HepG2 (cell line): ENCODE measurements at regions not wholly inside any gene's neighbourhood (a gene's known extent, or its start where the extent isn't known, plus 50 kb on each side); places are given as distances from the start of the nearest gene placed in this dataset.

Experiments used
- BHLHE40 ChIP-seq: IDR thresholded peaks from 2 replicates; pipeline ENCODE4 v1.6.1; 2011; ENCODE audit warnings: low read length, improper control_type of control experiment
- HMGXB3 ChIP-seq: sonication (generic); formaldehyde crosslinking; IDR thresholded peaks from 2 replicates; pipeline ENCODE4 v1.4.0; 2020; ENCODE audit warnings: missing genetic modification reagents, borderline replicate concordance
- ISL2 ChIP-seq: sonication (generic); formaldehyde crosslinking; IDR thresholded peaks from 2 replicates; pipeline ENCODE4 v1.5.0; 2020; ENCODE audit warnings: missing genetic modification reagents
- RORA ChIP-seq: sonication (generic); formaldehyde crosslinking; IDR thresholded peaks from 2 replicates; pipeline ENCODE4 v1.5.0; 2020; ENCODE audit warnings: mild to moderate bottlenecking, missing genetic modification reagents, moderate library complexity
- TEF ChIP-seq: sonication (generic); formaldehyde crosslinking; IDR thresholded peaks from 2 replicates; pipeline ENCODE4 v1.5.0; 2020; ENCODE audit warnings: missing genetic modification reagents
- TGIF2 ChIP-seq: IDR thresholded peaks from 2 replicates; pipeline ENCODE4 v1.6.1; 2016; ENCODE audit warnings: control low read depth, missing compliant biosample characterization
- ZFP36L1 ChIP-seq: sonication (generic); formaldehyde crosslinking; IDR thresholded peaks from 2 replicates; pipeline ENCODE4 v1.8.0; 2022; ENCODE audit warnings: mild to moderate bottlenecking, missing genetic modification reagents, moderate library complexity
- ZNF557 ChIP-seq: sonication (generic); formaldehyde crosslinking; IDR thresholded peaks from 2 replicates; pipeline ENCODE4 v1.4.0; 2020; ENCODE audit warnings: missing genetic modification reagents
- ZNF564 ChIP-seq: sonication (generic); formaldehyde crosslinking; IDR thresholded peaks from 2 replicates; pipeline ENCODE4 v1.8.1; 2023; ENCODE audit warnings: mild to moderate bottlenecking, missing genetic modification reagents
- TF ChIP-seq, protein P1 (sequence below): sonication (generic); formaldehyde crosslinking; IDR thresholded peaks from 2 replicates; pipeline ENCODE4 v1.8.1; 2022; ENCODE audit warnings: mild to moderate bottlenecking, missing genetic modification reagents

DNA sequence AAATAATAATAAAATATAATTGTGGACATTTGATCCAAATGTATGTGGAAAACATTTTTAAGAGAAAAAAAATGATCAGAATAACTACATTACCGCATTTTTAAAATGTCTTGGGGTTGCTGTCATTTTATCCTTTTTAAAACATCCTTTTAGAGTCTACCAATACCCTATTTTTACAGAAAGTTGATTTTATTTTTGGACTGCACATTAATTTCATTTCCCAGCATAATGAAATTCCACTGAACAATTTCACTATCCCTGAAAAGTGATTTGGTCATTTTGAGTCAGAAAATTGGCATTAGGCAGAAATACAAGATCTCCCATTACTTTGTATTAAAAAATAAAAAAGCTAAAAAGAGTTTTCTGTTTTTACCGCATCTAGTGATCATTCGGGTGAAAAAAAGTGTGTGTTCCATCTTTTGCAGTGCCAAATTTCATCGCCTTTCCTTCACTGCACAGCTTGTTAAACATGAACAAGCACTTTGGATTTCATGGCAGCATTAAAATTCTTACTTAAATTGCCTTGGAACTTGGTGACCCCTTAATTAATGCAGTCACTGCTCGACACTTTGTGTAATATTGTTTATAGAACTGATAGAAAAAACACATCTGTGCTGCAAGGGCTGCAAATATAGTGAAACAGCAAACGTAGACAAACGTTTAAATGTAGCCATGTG, 611.7 kb downstream of the TSN start (continued):
- no peak for TF ChIP-seq ZNF557 (CRISPR knock-in tag)
- TF ChIP-seq BHLHE40, result no peak
- TF ChIP-seq TEF (CRISPR knock-in tag), result no peak
- TF ChIP-seq, protein P1, sequence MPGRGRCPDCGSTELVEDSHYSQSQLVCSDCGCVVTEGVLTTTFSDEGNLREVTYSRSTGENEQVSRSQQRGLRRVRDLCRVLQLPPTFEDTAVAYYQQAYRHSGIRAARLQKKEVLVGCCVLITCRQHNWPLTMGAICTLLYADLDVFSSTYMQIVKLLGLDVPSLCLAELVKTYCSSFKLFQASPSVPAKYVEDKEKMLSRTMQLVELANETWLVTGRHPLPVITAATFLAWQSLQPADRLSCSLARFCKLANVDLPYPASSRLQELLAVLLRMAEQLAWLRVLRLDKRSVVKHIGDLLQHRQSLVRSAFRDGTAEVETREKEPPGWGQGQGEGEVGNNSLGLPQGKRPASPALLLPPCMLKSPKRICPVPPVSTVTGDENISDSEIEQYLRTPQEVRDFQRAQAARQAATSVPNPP (CRISPR knock-in tag), result no peak
- no peak for TF ChIP-seq ISL2 (CRISPR knock-in tag)
- TF ChIP-seq ZNF564 (CRISPR knock-in tag), result no peak
- no peak for TF ChIP-seq ZFP36L1
- TF ChIP-seq RORA (CRISPR knock-in tag), result no peak
- no peak for TF ChIP-seq TGIF2
- no peak for TF ChIP-seq HMGXB3 (CRISPR knock-in tag)
